Transverse colon (tissue), 4 donors: ENCODE measurements at regions not wholly inside any gene's neighbourhood (a gene's known extent, or its start where the extent isn't known, plus 50 kb on each side); places are given as distances from the start of the nearest gene placed in this dataset.

ENCODE experiments used
- DNase-seq: peaks from one replicate; pipeline ENCODE4 v3.0.0-alpha.2; 2019
- H3K27ac ChIP-seq, 4 donors: fragments of 200-600 bp; sonication (generic); 2 replicates each; pipeline ENCODE4 v1.5.1; 2016 to 2018; ENCODE audit warnings: inconsistent platforms in 4 of 4
- H3K27me3 ChIP-seq: fragments of 200-600 bp; sonication (generic); 2 replicates; pipeline ENCODE4 v1.5.1; 2017; ENCODE audit warnings: inconsistent platforms
- H3K36me3 ChIP-seq, 4 donors: fragments of 200-600 bp; sonication (generic); 2 replicates each; pipeline ENCODE4 v1.5.1; 2017 to 2019; ENCODE audit warnings: inconsistent platforms in 4 of 4
- H3K4me1 ChIP-seq, 4 donors: fragments of 200-600 bp; sonication (generic); 2 replicates each; pipeline ENCODE4 v1.5.1; 2017 to 2020; ENCODE audit warnings: inconsistent platforms in 4 of 4
- H3K4me3 ChIP-seq, 4 donors: fragments of 200-600 bp; sonication (generic); 1 replicate in 1 of 4; 2 replicates in 3 of 4; pipeline versions ENCODE4 v1.5.1 to v1.6.1; 2017 to 2019; ENCODE audit warnings: inconsistent platforms in 4 of 4
- H3K9me3 ChIP-seq, 2 donors: fragments of 200-600 bp; sonication (generic); 2 replicates each; pipeline ENCODE4 v1.5.1; 2017 to 2019; ENCODE audit warnings: inconsistent platforms in 2 of 2
- EP300 ChIP-seq: sonication (generic); formaldehyde crosslinking; IDR thresholded peaks from one replicate; pipeline ENCODE4 v1.6.1; 2017; ENCODE audit warnings: antibody characterized with exemption, low read depth
- POLR2A ChIP-seq: fragments of 450-650 bp; IDR thresholded peaks from one replicate; pipeline ENCODE4 v1.6.1; 2016; ENCODE audit warnings: antibody characterized with exemption, mild to moderate bottlenecking, moderate library complexity
- POLR2AphosphoS5 ChIP-seq, 3 donors: sonication (generic); formaldehyde crosslinking; IDR thresholded peaks; one replicate each; pipeline ENCODE4 v1.6.1; 2016; ENCODE audit warnings: antibody characterized with exemption in 3 of 3
- WGBS, 2 donors: methylation state at CpG; one replicate each; pipeline ENCODE4 v1.1.5; 2018; ENCODE audit warnings: low coverage in 1 of 2; 5-methylcytosine and 5-hydroxymethylcytosine counted together
- in situ Hi-C, 4 donors: fragments of 200-750 bp; cut with MboI; loops; one replicate each; pipeline versions ENCODE4 v1.15.0 to v1.15.1; 2017; ENCODE audit warnings: low sequenced_read_pairs in 3 of 4, low pct_ligation_motif_present in 1 of 4, low pct_unique_long_range_greater_than_20kb in 1 of 4
- intact Hi-C: fragments of 100-400 bp; cut with DNase I; formaldehyde crosslinking; loops from one replicate; pipeline ENCODE4 v1.15.1; 2023; ENCODE audit warnings: low total_unique reads
- TF ChIP-seq, protein P1 (sequence below), 5 experiments: fragments of 200-600 bp in 3 of 5; fragments of 450-650 bp in 2 of 5; sonication (generic) in 3 of 5; IDR thresholded peaks; 1 replicate in 2 of 5; 2 replicates in 3 of 5; pipeline ENCODE4 v1.5.1; 2016 to 2017; ENCODE audit warnings: antibody characterized with exemption in 5 of 5, inconsistent platforms in 3 of 5, mild to moderate bottlenecking in 2 of 5, moderate library complexity in 1 of 5

DNA sequence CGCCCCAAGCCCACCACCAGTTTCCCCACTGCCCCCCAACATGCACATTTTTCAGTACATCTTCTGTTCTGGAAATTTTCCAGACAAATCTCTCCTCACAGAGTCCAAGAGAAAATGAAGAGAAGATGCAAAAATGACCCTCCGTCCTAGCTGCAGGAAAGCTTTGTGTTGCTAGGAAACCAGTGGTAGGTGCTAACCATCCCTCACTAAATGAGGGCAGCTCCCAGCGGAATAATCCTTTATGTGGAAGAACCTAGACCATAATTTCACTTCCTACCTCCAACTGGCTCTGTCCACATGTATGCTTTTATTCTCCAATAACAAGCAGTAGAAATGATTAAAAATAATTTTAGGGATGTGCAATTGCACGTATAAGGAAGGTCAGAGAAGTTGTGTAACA is 311.9 kb upstream of the EPHA4 start:
- no peak for TF ChIP-seq EP300
- TF ChIP-seq, protein P1, sequence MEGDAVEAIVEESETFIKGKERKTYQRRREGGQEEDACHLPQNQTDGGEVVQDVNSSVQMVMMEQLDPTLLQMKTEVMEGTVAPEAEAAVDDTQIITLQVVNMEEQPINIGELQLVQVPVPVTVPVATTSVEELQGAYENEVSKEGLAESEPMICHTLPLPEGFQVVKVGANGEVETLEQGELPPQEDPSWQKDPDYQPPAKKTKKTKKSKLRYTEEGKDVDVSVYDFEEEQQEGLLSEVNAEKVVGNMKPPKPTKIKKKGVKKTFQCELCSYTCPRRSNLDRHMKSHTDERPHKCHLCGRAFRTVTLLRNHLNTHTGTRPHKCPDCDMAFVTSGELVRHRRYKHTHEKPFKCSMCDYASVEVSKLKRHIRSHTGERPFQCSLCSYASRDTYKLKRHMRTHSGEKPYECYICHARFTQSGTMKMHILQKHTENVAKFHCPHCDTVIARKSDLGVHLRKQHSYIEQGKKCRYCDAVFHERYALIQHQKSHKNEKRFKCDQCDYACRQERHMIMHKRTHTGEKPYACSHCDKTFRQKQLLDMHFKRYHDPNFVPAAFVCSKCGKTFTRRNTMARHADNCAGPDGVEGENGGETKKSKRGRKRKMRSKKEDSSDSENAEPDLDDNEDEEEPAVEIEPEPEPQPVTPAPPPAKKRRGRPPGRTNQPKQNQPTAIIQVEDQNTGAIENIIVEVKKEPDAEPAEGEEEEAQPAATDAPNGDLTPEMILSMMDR (IDR thresholded peaks at IDR 0.05) = no peak
- TF ChIP-seq POLR2AphosphoS5 (IDR thresholded peaks at IDR 0.05) = no peak
- TF ChIP-seq POLR2A = no peak
- 40 to 73% methylated on average over 4 of the region's 4 CpGs for WGBS, 2 donors
- Histone ChIP-seq H3K4me3 (no peak overlapping the region), H3K27me3 (no peaks in the 10 kb centered on the region), H3K4me1 (no peaks in the 10 kb centered on the region), H3K36me3 (no peaks in the 10 kb centered on the region), H3K9me3 (no peaks in the 10 kb centered on the region), H3K27ac (no peak overlapping the region)
- in situ Hi-C loops = no loop called here
- intact Hi-C loops = no loop called here
- DNase-seq = no peak

DNA sequence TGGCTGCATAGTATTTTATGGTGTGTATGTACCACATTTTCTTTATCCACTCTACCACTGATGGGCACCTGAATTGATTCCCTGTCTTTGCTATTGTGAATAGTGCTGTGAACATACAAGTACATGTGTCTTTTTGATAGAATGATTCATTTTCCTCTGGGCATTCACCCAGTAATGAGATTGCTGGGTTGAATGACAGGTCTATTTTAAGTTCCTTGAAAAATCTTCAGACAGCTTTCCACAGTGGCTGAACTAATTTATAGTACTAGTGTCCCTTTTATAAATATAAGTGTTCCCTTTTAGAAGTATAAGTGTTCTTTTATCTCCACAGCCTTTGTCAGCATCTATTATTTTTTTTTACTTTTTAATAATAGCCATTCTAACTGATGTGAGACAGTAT is 303.9 kb upstream of the EPHA4 start:
- intact Hi-C loops (no loop called here), in situ Hi-C loops (no loop called here)
- H3K4me3 ChIP-seq = no peak overlapping the region
- no peak for DNase-seq
- no peaks in the 10 kb centered on the region for H3K9me3 ChIP-seq
- TF ChIP-seq EP300 = no peak
- TF ChIP-seq POLR2A = no peak
- TF ChIP-seq POLR2AphosphoS5 (IDR thresholded peaks at IDR 0.05) = no peak
- TF ChIP-seq, protein P1 (IDR thresholded peaks at IDR 0.05) = no peak
- H3K27ac ChIP-seq = no peak overlapping the region
- H3K27me3 ChIP-seq = no peaks in the 10 kb centered on the region
- H3K36me3 ChIP-seq = no peaks in the 10 kb centered on the region
- no peaks in the 10 kb centered on the region for H3K4me1 ChIP-seq

DNA sequence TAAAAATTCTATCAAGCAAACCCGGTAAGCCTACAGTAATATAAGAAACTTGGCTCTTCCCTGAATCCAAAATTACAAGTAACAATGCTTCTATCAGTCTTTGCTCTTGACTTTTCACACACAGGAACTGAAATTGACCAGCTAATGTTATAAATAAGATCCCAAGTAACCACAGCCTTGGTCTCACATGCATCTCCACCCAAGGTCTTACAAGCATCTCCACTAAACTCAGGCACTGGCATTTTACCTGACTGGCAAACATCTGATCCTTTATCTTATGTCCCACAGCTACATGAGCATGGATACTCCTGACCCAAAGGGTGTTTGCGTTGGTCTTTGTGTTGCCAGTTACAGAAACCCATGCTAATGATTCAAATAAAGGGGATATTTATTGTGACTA is 302.3 kb upstream of the EPHA4 start:
- no peak for DNase-seq
- Histone ChIP-seq H3K4me3 (no peak overlapping the region), H3K9me3 (no peaks in the 10 kb centered on the region), H3K27me3 (no peaks in the 10 kb centered on the region), H3K36me3 (no peaks in the 10 kb centered on the region), H3K27ac (no peak overlapping the region), H3K4me1 (no peaks in the 10 kb centered on the region)
- TF ChIP-seq POLR2AphosphoS5 (IDR thresholded peaks at IDR 0.05) (no peak), EP300 (no peak), POLR2A (no peak)
- TF ChIP-seq, protein P1 (IDR thresholded peaks at IDR 0.05) = no peak
- intact Hi-C loops (no loop called here), in situ Hi-C loops (no loop called here)
- WGBS, 2 donors = 76% methylated on average over 2 of the region's 2 CpGs; no CpG with 5 or more reads in 1 of the 2 donors

DNA sequence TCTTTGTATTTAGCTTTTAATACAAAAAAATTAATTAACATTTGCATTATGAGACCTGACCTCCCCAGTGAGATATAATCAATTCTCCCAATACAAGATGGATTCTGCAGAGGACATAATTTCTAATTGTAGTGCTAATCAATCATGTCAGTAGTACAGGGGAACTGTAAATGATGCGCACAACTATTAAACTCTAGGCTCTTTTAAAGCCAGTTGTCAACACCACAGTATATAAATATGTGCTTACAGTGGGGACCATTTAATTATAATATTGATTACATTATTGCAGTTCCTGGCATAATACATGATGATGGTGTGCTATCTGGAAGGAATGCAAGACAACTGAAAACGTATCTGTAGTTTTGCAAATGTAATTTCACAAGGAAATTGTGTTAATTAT is 285.6 kb upstream of the EPHA4 start:
- TF ChIP-seq POLR2AphosphoS5 (IDR thresholded peaks at IDR 0.05) (no peak), EP300 (no peak), POLR2A (no peak)
- TF ChIP-seq, protein P1 (IDR thresholded peaks at IDR 0.05) = no peak
- no peak overlapping the region for H3K4me3 ChIP-seq
- no peak for DNase-seq
- no peaks in the 10 kb centered on the region for H3K36me3 ChIP-seq
- no peak overlapping the region for H3K27ac ChIP-seq
- H3K27me3 ChIP-seq = no peaks in the 10 kb centered on the region
- 63 to 67% methylated on average over 2 of the region's 2 CpGs for WGBS, 2 donors
- intact Hi-C loops (no loop called here), in situ Hi-C loops (no loop called here)
- H3K4me1 ChIP-seq = no peaks in the 10 kb centered on the region
- no peaks in the 10 kb centered on the region for H3K9me3 ChIP-seq
